VCaP (cell line): ENCODE measurements at regions not wholly inside any gene's neighbourhood (a gene's known extent, or its start where the extent isn't known, plus 50 kb on each side); places are given as distances from the start of the nearest gene placed in this dataset.

Experiments used
- H3K27ac ChIP-seq: fragments of 450-650 bp; 2 replicates; pipeline ENCODE4 v1.5.1; 2017
- TF ChIP-seq, protein P1 (sequence below): fragments of 450-650 bp; conservative IDR thresholded peaks from 2 replicates; pipeline ENCODE4 v1.5.1; 2017; ENCODE audit warnings: mild to moderate bottlenecking, moderate library complexity

DNA sequence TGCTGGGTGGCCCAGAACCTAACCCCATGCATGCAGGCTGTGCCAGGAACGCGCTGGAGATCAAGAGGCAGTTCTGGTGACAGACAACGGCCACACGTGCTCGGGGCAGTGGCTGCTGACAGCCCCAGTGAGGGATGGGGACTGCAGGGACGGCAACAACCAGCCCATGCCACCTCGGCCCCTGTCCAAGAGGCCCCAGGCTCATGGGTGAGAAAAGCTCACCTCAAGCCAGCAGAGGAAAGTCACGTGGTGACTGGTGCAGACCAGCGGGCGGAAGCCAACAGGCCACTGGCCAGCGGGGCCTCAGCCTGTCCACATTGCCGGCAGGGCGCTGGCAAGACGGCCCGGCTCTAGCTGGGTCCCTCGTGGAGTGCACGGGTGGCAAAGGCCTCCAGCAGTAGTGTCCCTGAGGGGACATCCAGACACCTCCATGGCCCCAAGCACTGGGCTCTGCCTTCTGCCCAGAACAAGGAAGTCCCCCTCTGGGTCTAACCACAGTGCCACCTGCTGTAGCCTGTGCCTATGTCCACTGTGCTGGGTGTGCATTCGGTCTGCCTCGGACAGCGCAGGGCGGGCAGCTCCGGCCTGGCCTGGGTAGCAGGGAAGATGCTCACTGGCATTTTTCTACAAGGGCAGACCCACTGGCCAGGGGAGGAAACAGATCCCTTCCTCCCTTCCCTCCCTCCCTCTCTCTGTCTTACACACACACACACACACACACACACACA, 134.1 kb downstream of the NCOR2 start:
- TF ChIP-seq, protein P1, sequence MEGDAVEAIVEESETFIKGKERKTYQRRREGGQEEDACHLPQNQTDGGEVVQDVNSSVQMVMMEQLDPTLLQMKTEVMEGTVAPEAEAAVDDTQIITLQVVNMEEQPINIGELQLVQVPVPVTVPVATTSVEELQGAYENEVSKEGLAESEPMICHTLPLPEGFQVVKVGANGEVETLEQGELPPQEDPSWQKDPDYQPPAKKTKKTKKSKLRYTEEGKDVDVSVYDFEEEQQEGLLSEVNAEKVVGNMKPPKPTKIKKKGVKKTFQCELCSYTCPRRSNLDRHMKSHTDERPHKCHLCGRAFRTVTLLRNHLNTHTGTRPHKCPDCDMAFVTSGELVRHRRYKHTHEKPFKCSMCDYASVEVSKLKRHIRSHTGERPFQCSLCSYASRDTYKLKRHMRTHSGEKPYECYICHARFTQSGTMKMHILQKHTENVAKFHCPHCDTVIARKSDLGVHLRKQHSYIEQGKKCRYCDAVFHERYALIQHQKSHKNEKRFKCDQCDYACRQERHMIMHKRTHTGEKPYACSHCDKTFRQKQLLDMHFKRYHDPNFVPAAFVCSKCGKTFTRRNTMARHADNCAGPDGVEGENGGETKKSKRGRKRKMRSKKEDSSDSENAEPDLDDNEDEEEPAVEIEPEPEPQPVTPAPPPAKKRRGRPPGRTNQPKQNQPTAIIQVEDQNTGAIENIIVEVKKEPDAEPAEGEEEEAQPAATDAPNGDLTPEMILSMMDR = no peak
- H3K27ac ChIP-seq = no peak overlapping the region

DNA sequence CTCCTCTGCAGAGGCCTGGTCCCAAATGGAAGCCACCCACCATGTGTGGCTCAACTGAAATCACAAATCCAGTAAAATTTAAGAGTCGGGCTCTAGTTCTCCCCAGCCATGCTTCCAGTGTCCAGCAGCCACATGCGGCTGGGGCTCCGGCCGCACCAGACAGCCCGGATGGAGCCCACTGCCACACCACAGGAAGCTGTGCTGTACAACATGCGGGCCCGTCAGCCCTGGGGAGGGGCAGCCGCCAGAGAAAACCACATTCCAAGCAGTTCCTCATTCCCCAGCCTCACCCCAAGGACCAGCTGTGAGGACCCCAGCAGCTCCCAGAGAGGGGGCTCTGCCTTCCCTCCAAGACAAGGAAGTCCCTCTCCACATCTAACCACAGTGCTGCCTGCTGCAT, 135.0 kb downstream of the NCOR2 start:
- TF ChIP-seq, protein P1 = no peak
- no peak overlapping the region for H3K27ac ChIP-seq

DNA sequence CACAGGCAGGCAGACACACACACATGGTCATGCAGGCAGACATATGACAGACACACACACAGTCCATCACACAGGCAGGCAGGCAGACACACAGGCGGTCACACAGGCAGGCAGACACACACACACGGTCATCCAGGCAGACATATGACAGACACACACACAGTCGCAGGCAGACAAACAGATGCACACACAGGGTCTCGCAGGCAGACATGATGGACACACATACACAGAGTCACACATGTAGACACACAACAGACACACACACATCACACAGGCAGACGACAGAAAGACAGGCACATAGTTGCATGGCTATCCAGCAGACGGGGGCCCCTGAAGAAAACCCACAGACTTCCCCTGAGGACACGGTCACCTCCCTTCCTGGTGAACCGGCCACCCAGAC, 135.4 kb downstream of the NCOR2 start:
- H3K27ac ChIP-seq = no peak overlapping the region

DNA sequence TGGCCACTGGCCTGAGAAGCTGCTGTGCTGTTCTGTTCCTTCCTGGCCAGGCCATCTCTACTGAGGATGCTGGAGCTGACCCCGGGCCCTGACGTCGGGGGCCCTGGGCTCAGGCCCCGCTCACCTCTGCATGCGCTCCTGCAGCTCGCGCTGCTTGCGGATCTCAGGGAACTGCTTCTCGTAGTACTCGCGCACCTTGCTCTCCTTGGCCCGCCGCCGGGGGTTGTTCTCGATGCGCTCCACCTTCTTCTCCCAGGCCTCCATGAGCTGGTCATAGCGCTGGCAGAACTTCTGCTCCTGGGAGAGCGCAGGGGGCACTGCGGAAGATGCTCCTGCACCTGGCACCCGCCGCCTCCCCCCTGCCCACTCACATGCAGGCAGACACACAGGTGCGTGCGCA, 135.6 kb downstream of the RFLNA start:
- TF ChIP-seq, protein P1 = no peak
- no peak overlapping the region for H3K27ac ChIP-seq

More for the DNA sequence above, 135.4 kb downstream of the NCOR2 start:
- TF ChIP-seq, protein P1 = no peak

DNA sequence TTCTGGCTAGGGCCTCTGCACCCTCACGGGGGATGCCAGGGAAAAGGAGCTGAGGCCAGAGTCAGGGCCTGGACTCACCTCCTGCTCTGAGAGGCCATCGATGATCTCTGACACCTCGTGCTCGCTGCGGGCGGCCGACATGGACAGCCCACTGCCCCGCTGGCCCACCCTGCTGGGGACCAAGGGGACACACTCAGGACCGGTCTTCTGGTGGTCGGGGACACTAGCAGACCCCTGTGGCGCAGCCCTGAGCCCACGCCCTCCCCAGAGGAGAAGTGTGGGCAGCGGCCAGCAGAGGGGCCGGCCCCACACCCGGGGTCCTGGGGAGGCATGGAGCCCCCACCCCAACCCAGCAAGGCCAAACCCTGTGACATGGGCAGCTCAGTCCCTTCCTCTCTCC, 134.6 kb downstream of the RFLNA start:
- TF ChIP-seq, protein P1 = no peak
- H3K27ac ChIP-seq = no peak overlapping the region

DNA sequence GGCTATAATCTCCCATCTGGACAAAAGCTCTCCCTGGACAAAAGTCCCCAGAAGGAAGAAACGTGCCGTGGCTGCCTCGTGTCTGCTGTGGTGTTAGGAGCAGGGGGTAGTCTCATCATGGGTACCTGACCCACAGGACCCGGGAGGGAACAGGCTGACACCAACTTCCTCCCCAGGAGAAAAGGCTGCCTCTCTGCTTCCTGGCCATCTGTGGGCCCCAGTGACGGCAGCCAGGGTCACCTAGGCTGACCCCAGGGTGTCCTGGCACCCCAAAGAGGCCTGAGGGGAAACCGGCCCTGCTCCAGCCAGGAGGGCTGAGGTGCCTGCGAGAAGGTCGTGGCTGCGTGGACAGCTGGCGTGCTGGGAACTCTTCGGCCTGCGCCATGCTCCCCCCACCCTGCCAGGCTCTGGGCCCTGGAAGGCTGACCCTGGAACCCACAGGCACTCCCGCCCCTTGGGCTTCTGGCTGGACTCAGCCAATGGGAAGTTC, 133.9 kb downstream of the RFLNA start:
- TF ChIP-seq, protein P1 = no peak
- no peak overlapping the region for H3K27ac ChIP-seq

DNA sequence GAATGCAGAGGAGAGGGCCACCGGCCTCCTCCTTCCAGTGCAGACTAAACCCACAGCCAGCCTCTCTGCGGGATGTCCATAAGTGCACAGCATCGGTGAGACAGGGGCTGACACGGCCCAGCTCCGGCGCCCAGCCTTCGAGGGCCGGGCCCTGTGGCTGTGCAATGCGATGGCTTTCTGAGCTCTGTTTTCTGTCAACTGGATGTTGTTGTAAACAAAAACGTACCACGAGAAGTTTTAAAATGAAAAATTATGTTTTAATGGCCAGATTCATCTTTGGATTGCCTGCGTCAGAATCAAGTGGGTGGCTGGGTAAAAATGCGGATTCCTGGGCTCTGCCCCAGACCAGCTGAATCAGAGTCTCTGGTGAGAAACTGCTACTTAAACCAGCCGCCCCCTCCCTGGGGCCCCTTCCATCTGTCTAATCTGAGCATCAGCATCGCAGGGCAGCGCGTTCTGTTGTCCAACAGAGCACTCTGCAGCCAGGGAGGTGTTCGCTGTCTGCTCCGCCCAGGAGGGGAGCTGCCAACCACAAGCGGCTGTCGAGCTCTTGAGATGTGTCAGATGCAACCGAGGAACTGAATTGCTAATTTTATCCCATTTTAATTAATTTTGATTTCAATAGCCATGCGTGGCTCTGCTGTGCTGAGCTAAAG, 133.4 kb downstream of the RFLNA start:
- H3K27ac ChIP-seq = no peak overlapping the region
- TF ChIP-seq, protein P1 = no peak
